ENCODE measurements at regions not wholly inside any gene's neighbourhood (a gene's known extent, or its start where the extent isn't known, plus 50 kb on each side); places are given as distances from the start of the nearest gene placed in this dataset.

DNA sequence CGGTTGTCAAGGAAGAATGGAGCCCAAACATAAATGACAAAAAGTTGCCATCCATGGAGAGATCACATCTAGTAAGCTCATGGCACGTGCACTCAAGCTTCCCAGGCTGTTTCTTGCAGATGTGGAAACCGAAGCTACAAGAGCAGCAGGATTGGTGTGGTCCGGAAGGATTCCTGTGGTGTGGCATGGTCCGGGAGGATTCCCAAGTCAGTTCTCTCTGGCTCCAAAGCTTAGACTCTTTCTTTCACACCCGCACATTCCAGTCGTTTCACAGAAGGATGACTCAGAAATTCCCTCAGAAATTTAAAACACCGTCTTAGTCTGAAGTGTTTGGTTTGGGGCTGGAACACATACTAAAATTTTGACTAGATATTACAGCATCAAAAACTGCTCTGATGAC lies 78.0 kb upstream of the DRD2 start:
- no peak for DNase-seq

DNA sequence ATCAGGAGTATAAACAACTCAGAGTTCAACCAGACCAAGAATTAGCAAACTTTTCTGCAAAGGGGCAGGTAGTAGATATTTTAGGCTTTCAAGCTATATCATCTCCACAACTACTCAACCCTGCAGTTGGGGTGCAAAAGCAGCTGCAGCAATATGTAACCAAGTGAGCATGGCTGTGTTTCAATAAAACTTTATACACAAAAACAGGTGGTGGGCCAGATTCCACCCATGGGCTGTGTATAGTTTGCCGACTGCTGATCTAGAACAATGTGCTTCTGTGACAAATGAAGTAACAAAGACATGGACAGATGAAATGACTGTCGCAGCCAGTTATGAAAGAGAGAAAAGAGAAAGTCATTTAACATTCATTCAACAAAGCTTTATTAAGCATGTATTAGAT lies 77.1 kb upstream of the DRD2 start:
- no peak for DNase-seq

DNA sequence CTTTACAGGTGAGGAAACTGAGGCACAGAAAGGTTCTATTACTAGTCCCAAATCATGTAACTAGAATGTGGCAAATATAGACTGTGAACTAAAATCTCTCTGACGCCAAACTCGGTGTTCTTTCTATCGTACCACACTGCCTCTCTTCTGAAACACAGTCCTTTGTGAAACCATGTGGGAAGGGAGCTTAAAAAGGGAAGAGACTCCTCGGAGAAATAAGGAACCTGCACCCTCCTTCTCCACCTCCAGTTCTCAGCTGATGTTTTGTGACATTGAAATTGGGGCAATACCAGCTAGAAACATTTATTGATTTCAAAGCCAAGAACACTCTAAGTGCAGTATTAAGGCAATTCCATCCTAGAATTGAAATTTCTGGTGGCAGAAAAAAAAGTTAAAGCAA lies 76.4 kb upstream of the DRD2 start:
- DNase-seq = no peak

DNA sequence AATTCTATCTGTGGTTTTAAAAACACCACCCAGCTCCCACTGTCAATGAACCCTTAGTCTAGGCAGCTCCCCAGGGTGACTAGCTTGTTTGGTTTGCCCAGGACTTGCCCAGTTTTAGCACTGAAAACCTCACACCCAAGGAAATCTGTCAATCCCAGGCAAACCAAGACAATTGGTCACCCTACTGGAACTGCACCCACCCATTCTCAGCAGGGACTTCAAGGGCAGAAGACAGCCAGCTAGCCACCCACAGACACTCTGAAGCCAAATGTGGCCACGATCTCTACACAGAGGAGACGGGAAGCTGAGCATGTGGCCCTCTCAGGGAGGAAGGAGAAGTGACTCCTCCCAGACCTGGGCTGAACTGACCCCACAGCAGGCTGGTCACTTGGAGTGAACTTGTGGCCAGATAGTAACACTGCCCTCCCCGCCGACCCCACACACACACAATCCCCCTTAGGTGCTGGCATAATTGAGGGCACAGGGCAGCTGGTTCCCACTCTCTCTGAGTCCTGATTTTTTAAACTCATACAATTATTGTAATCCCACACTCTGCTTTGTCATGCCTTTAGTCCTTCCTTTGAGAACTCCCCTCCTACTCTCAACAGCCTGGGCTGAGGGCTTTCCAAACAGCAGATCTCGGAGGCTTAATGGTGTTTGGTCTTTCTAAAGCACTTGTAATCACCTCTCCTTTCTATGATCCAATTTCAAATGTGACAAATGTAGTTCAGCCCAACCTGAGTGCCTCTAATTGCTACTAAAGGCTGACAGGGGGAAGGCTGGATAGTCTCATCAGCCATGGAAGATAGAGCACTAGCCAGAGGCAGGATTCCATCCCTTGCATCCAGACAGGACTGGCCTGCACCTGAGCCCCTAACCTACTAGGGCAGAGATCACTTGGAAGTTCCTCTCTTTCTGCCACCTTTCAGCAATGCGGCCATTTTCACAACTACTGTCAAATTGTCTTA lies 74.7 kb upstream of the DRD2 start:
- no peak for DNase-seq

DNA sequence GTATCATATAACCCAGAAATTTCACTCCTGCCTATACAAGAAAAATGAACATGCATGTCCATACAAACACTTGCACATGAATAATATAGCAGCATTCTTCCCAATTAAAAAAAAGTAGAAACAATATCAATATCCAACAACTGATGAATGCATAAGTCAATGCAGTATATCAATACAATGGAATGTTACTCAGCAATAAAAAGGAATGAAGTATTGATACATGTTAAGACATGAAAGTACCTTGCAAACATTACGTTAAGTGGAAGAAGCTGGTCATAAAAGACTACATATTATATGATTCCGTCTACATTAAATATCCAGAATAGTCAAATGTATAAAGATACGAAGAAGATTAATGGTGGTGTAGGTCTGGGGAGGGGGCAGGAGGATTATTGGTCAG lies 73.9 kb upstream of the DRD2 start:
- no peak for DNase-seq

DNA sequence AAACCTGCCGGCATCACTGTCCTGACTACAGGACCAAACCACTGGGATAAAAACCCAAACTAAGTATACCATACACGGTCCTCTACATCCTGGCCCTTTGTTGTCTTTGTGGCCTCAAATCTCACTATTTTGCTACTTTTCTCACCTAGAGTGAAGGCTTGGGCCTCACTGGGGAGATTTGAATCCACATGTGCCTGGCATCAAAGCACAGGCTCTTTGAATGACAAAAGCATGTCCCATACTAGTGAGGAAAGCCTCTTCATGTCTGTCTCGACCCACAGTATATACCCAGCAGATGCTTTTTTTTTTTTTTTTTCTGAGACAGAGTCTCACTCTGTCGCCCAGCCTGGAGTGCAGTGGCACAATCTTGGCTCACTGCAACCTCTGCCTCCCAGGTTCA lies 72.5 kb upstream of the DRD2 start:
- no peak for DNase-seq

DNA sequence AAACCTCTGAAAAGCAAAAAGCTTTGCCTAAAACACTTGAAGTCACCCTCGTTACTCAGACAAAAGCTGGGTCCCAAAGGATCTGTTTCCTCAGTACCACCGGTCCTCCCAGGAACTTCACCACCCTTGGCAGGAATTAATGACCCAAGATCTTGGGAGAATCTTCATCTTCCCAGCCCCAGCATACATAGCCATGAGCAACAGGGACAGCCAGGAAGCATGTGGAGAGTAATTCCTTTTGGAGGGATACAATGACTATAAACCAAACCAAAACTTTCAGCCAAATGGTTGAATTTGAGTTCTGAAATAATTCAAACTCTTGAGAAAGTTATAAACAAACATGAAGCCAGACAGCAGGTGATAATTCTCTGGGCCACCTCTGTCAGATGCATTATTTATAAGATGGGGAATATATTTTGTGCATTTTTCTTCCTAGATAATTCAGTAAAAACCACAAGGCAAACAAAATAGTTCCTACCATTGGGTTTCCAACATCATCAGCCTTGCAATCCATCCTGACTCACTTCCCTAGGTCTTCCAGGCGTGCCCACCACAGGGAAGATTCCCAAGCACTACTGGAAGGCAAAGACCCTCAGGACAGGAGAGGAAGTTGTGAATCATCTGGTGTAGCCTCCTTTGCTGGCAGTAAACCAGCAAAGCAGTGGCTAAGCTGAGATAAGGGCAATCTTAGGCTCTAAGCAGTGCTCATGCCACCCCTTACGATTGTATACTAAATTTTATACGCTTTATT lies 71.7 kb upstream of the DRD2 start:
- no peak for DNase-seq

DNA sequence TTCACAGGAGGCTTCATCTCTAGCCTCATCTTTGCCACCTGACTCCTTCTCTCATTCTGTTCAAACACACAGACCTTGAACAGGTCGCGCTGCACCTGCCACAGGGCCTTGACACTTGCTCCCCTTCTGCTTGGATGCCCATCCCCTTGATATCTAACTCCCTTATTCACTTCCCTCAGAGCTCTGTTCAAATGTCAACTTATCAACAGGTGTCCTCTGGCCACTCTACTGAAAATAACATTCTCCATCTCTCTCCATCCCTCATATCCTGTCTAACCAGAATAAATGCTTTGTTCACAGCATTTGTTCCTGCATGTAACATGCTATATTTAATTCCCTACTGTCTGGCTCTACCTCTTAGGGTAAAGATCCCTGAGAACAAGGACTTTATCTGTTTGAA lies 67.2 kb upstream of the DRD2 start:
- DNase-seq = no peak

DNA sequence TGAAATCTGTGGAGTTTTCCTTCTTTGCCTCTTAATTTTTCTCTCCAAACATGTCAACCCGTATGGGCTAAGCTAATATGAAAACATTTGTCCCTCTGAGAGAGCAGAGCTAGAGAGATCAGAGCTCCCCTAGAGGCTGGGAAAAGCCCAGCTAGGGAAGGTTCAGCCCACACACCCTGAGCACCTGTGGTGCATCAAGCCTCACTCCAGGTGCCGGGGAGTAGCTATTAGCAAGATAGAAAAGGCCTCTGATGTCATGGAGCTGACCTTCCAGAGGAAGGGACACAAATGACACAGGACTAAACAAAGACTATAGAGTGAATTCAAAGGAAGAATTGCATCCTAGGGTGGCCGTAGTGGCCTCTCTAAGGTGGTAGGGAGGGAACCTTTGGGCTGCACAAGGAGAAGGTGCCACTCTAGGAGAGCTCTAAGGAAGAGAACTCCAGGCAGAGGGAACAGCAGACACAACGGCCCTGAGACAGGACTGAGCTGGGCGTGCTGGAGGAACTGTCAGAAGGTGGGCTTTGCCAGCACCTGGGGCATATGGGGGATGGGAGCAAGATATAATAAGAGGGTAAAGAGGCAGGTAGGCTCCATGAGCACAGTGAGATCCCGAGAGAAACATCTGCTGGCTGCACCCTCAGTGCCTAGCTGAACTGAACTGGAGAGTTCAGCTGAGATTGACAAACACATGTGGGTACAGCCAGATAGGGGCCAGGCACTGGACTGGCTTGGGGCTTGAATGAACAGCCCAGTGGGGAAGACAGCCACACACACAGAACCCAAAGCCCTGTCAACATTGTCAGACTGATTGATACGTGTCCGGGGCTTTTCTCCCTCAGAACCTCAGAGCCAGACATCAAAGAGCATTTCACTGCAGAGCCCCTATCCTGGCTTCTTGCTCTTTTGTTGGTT lies 65.5 kb upstream of the DRD2 start:
- DNase-seq = no peak

DNA sequence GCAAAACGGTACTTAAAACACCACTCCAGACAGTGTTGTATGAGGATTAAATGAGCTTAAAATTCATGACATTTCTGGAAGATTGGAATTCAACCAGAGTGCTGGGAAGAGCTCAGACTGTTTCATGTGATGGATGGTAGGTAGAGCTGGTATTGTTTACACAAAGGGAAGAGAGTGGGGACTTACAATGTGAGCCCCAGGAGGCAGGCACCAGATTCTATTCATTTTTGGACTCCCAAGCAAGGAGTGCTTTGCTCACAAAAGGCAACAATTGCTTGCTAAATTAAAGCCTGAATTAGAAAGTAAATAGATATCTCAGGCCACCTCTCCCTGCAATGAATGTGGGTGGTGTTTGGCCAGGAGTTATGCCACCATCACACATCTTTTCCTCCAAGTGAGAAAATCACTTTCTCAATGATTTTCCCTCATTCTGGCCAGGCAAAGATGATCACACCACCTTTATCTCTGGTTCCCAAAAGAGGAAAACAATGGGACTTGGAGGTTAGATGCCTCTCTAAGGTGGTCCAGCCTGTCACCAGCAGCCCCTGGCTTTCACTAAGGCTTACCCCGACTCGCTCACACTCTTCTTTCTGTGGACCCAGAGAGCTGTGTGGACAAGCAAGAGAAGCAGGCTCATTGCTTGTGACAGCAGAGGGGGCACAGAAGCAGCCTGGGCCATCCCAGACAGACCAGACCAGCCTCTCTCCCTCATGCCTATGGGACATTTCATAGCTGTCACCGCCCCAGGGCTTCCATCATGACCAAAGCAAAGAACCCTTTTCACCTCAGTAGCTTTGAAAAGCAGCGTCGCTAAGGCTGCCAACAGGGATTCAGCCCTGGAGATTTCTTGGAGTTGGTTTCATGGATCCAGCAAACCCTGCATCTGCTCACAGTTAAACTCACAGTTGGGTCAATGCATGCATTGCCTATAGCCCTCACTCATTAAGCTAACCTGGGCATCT lies 63.5 kb upstream of the DRD2 start:
- DNase-seq = no peak

DNA sequence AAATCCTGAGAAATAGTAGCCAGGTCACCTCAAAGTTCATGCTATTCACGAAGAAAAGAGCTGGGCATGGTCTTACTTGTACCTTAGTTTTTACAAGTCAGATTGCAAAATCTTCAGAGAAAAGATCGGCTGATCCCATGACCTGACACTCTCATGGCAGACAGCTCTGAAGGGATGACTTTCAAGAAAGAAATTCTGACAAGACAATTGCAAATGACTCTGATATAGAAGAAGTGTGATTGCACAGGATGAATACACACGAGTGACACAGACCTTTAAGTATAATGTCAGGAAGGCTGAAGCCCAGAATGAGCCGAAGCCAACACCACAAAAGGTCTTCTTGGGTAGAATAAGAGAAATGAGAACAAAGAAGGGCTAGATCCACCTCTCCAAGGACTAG lies 59.4 kb upstream of the DRD2 start:
- DNase-seq = no peak

DNA sequence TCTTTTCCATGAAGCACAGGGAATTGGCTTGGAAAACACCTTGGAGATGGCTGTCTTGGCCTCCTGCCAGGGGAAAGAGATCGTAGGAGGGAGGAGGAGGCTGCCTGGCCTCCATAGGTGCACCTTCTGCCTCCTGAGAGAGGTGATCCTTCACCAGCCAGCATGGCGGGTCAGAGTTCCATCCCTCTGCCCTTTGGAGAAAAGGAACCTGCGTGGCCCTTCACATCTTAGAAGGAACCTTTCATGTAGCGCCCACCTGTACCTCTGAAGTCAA lies 58.2 kb upstream of the DRD2 start:
- DNase-seq = no peak

DNA sequence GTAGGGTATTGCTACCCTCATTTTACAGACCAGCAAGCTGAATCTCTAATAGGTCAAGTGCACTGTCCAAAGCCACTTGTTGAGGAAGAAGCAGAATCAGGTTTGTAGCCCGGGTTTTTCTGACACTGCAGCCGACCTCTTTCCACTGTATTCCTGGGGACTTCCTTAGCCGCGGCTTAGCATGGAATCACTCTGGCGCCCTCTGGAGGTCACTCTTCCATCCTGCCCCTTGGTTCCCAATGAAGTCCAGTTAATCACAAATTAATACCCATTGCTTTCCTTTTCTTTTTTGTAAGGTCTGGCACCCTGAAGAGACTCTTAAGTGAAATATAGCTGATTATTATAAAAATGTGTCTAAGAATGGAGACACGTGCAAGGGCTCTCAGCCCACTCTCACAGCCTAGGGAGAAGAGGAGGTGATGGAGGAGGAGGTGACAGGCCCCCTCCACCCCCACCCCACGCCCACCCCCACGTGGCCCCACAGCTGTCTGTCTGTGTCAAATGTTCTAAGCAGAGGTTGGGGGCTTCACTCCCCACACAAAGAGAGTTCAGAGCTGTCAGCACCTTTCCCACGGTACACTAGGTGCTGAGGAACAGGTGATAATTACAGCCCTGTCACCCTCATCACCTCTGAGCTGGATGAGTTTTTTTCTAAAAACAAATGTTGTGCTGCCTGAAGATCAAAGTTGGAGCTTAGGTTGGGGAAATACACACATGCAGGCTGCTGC lies 57.7 kb upstream of the DRD2 start:
- peak; percentile 53 for DNase-seq

DNA sequence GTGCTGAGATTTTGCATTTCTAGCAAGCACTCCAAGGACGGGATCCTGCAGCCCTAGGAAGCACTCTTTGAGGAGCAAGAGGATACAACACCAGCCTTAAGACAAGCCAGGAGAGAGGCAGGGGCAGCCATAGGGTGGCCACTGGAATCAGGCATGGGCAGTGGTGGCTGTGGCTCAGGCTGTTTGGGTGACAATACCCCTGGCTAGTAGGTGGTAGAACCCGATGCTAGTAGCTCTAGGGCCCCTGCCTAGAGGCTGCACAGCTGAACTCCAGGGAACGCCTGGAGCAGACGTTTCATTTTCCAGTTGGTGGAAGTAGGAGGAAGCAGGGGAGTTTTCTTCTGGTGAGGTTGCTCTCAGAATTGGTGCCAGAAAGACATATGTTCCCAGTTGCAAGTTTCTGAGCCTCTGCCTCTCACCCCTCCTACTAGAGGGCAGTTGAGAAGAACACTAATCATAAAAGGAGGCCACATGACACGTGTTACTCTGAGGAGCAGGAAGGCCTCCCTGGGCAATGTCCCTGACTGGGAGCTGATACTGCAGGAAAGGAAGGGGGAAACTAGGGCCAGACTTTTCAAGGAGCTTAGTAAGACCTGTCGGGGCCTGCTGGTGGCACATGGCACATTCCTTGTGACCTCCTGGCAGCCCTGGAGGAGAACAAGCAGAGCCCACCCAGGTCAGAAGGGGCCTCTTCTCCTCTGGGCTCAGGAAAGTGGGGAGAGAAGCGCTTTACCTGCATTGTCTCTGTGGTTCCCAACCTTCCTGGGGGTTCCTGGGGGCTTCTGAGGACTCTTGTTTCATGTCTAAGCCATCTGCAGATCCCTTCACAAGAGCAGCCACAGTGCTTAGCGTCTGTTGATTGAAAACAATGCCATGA lies 56.6 kb upstream of the DRD2 start:
- no peak for DNase-seq

DNA sequence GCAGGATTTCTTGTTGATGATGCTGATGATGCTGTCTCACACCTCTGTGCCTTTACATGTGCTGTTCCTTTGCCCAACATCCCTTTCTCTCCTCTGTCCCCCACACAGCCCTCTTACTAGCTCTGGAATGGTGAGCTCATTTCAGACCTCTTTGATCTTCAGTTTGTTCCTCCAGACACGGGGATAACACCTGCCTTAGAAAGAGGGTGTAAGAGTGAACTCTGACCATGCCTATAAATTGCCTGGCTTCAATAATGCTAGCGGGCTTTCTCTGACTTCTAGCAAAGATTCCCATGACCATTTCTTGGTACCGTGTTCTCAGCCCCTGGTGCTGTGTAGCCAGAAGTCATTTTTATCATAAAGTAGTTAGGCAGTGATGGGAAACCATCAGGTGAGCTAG lies 55.9 kb upstream of the DRD2 start:
- DNase-seq = no peak

DNA sequence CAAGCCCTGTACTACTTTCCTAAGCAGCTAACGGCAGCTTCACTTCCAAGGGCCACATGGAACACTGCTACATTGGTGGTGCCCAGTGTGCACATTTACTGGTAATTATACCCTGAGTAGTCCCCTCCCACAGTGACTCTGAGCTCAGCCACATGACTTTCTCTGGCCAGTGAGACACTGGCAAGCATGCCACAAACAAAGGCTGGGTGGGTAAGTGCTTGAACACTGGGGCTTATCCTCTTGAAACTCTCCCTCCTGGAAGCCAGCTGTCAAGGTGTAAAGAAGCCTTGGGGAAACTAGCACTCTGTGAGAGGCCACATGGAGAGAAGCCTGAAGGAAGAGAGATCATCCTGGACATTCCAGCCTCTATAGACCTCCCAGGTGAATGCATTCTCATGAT lies 54.4 kb upstream of the DRD2 start:
- DNase-seq = no peak

DNA sequence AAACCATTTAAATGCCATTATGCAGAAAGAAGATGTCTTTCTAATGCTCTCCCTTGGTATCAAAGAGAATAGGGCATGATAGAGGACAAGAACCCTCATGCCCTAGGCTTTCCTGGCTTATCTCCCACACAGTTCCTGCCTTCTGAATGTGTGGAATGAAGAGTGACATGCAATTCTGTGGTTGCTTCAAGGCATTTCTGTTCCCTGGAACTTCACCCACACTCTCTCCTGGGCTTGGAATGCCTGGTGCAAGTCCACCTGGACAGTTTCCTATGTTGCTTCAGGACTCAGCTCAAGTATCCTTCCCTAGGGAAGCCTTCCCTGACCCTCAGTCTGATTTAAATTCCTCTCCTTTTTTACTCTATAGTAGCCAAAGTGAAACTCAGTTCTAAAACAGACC lies 53.8 kb upstream of the DRD2 start:
- no peak for DNase-seq

DNA sequence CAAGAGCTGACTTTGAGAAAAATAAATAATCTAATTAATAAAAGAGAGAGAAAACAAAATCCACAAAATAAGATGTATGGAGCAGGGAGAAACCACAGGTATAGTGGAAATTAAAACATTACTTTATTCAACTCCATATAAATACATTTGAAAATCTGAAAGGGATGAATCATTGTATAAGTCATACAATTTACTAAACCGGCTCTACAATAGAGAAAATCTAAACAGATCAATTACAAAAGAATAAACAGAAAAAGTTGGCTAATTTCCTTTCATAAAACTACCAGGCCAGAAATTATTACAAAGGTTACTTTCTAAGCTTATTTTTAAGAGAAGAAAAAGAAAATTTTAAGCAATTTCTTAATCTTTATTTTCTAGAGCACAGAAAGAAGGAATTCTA lies 51.3 kb upstream of the DRD2 start:
- no peak for DNase-seq
